OCI-LY3 (cell line): ENCODE measurements at regions not wholly inside any gene's neighbourhood (a gene's known extent, or its start where the extent isn't known, plus 50 kb on each side); places are given as distances from the start of the nearest gene placed in this dataset.

Source experiments
- CTCF ChIP-seq: fragments of 200-600, 300-600 bp; sonication (generic); IDR thresholded peaks from 2 replicates; pipeline ENCODE4 v1.5.1; 2014; ENCODE audit warnings: antibody characterized with exemption, low read length, low read depth
- EZH2phosphoT487 ChIP-seq: fragments of 200-600 bp; shearing (Covaris generic); IDR thresholded peaks from 2 replicates; pipeline ENCODE4 v1.6.1; 2018; ENCODE audit warnings: antibody characterized with exemption, mixed run types, low read depth

GRCh38 chr2:67201521-67201920 lies 195.6 kb upstream of the ETAA1 start:
- TF ChIP-seq CTCF: no peak
- TF ChIP-seq EZH2phosphoT487: no peak
